Keratinocyte (primary cell): ENCODE measurements at regions not wholly inside any gene's neighbourhood (a gene's known extent, or its start where the extent isn't known, plus 50 kb on each side); places are given as distances from the start of the nearest gene placed in this dataset.
A peak's percentile ranks its signal among the peaks of the same experiment; 100 is the strongest.

Experiments used
- DNase-seq: peaks from one replicate; pipeline ENCODE4 v3.0.0-alpha.2; 2011; ENCODE audit warnings: low read depth, missing footprints, low spot score
- FAIRE-seq: peaks from 2 replicates; lab custom pipeline; 2011; peaks lifted over from hg19 to GRCh38; lab: Jason Lieb, UNC
- H2AFZ ChIP-seq: 2 replicates; pipeline ENCODE4 v1.6.0; 2012; ENCODE audit warnings: low read length, control low read depth, inconsistent platforms; ENCODE audit not compliant: control insufficient read depth
- H3K27ac ChIP-seq: 2 replicates; pipeline ENCODE4 v1.5.1; 2011; ENCODE audit warnings: low read length; ENCODE audit not compliant: control insufficient read depth, insufficient read depth
- H3K27me3 ChIP-seq: 3 replicates; pipeline ENCODE4 v1.6.0; 2011; ENCODE audit warnings: low read length; ENCODE audit not compliant: control insufficient read depth, insufficient read depth; ENCODE audit errors: extremely low read depth
- H3K36me3 ChIP-seq, 2 experiments: 2 replicates in 1 of 2; 3 replicates in 1 of 2; pipeline ENCODE4 v1.5.1; 2011; ENCODE audit warnings: low read length in 2 of 2, mild to moderate bottlenecking in 1 of 2; ENCODE audit not compliant: control insufficient read depth in 2 of 2, insufficient read depth in 2 of 2; ENCODE audit errors: extremely low read depth in 1 of 2
- H3K4me1 ChIP-seq: 3 replicates; pipeline ENCODE4 v1.5.1; 2011; ENCODE audit warnings: low read length; ENCODE audit not compliant: control insufficient read depth, insufficient read depth; ENCODE audit errors: extremely low read depth
- H3K4me2 ChIP-seq: 3 replicates; pipeline ENCODE4 v1.6.0; 2011; ENCODE audit warnings: low read depth, low read length; ENCODE audit not compliant: control insufficient read depth, insufficient read depth; ENCODE audit errors: extremely low read depth
- H3K4me3 ChIP-seq, 3 experiments: fragments of 200-600 bp in 1 of 3; sonication (generic) in 1 of 3; 2 replicates in 2 of 3; 3 replicates in 1 of 3; pipeline ENCODE4 v1.5.1; 2011 to 2016; ENCODE audit warnings: low read length in 3 of 3, mild to moderate bottlenecking in 3 of 3, control low read depth in 2 of 3, inconsistent platforms in 1 of 3, low read depth in 1 of 3, mixed read lengths in 1 of 3, mixed run types in 1 of 3, moderate library complexity in 1 of 3; ENCODE audit not compliant: control insufficient read depth in 2 of 3, insufficient read depth in 2 of 3; ENCODE audit errors: extremely low read depth in 1 of 3
- H3K79me2 ChIP-seq: 2 replicates; pipeline ENCODE4 v1.6.0; 2012; ENCODE audit warnings: low read length; ENCODE audit not compliant: control insufficient read depth, insufficient read depth
- H3K9ac ChIP-seq: 3 replicates; pipeline ENCODE4 v1.6.0; 2011; ENCODE audit warnings: low read length; ENCODE audit not compliant: control insufficient read depth, insufficient read depth; ENCODE audit errors: extremely low read depth
- H3K9me1 ChIP-seq: 3 replicates; pipeline ENCODE4 v1.6.0; 2011; ENCODE audit warnings: low read length; ENCODE audit not compliant: control insufficient read depth, insufficient read depth; ENCODE audit errors: extremely low read depth
- H3K9me3 ChIP-seq: 2 replicates; pipeline ENCODE4 v1.5.1; 2012; ENCODE audit warnings: low read depth, low read length; ENCODE audit not compliant: control insufficient read depth
- H4K20me1 ChIP-seq: 3 replicates; pipeline ENCODE4 v1.6.0; 2011; ENCODE audit warnings: low read length; ENCODE audit not compliant: control insufficient read depth, insufficient read depth; ENCODE audit errors: extremely low read depth
- CTCF ChIP-seq, 3 experiments: IDR thresholded peaks in 1 of 3; conservative IDR thresholded peaks in 1 of 3; optimal IDR thresholded peaks in 1 of 3; 2 replicates in 2 of 3; 3 replicates in 1 of 3; pipeline versions ENCODE3 to v1.5.1; 2011; ENCODE audit warnings: low read length in 3 of 3, mild to moderate bottlenecking in 3 of 3, moderate library complexity in 2 of 3, control low read depth in 1 of 3, inconsistent platforms in 1 of 3; ENCODE audit not compliant: insufficient read depth in 2 of 3; ENCODE audit errors: extremely low read depth in 1 of 3
- EZH2 ChIP-seq: IDR thresholded peaks from one replicate; pipeline ENCODE4 v1.6.1; 2012; ENCODE audit warnings: inconsistent platforms, mild to moderate bottlenecking, low read length, moderate library complexity
- dilution Hi-C: fragments of 300-500 bp; cut with MboI; formaldehyde crosslinking; loops from one replicate; pipeline ENCODE4 v1.7.0; 2020; ENCODE audit warnings: low sequenced_read_pairs; ENCODE audit not compliant: extremely low pct_ligation_motif_present

- Histone ChIP-seq H3K4me3 (no peak overlapping the region), H2AFZ (no peak overlapping the region), H3K9ac (no peak overlapping the region), H3K36me3 (no peaks in the 10 kb centered on the region), H3K4me1 (peaks cover 11% of the 10 kb centered on the region), H4K20me1 (no peaks in the 10 kb centered on the region), H3K4me2 (no peak overlapping the region), H3K27me3 (no peaks in the 10 kb centered on the region), H3K9me3 (no peaks in the 10 kb centered on the region), H3K79me2 (no peaks in the 10 kb centered on the region), H3K27ac (no peak overlapping the region), H3K9me1 (no peaks in the 10 kb centered on the region)
- dilution Hi-C loops, result no loop called here
- TF ChIP-seq EZH2 (no peak), CTCF (optimal IDR thresholded peaks at IDR 0.05 in 1 of 3, IDR thresholded peaks at IDR 0.05 in 1 of 3, conservative IDR thresholded peaks at IDR 0.05 in 1 of 3; ENCODE audit: extremely low read depth in 1 of 3, insufficient read depth in 2 of 3, low read length in 3 of 3) (no peak)
- FAIRE-seq (peak; percentile 66), DNase-seq (no peak)
Measured at GRCh38 chr2:20130821-20131645, 79.6 kb upstream of the LAPTM4A start.

DNA sequence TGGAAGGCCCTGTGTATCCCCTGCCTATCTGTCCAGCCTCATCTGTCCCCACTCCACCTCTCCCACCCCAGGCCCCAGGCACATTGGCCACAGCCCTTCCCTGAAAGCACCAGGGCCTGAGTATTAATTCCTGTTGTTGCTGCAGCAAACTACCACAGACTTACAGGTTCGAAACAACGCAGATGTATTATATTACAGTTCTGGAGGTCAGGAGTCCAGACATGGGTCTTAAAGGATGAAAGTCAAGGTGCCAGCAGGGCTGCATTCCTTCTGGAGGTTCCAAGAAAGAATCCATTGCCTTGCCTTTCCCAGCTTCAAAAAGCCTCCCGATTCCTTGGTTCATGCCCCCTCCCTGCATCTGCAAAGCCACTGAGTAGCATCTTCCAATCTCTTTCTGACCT, 78.7 kb upstream of the LAPTM4A start:
- H3K9me3 ChIP-seq, result no peaks in the 10 kb centered on the region
- no peaks in the 10 kb centered on the region for H3K27me3 ChIP-seq
- H3K4me1 ChIP-seq, result peaks cover 16% of the 10 kb centered on the region
- H3K36me3 ChIP-seq, result no peaks in the 10 kb centered on the region
- H3K27ac ChIP-seq, result no peak overlapping the region
- H2AFZ ChIP-seq, result no peak overlapping the region
- no peak for FAIRE-seq
- H3K79me2 ChIP-seq, result no peaks in the 10 kb centered on the region
- no peak overlapping the region for H3K9ac ChIP-seq
- no peak for DNase-seq
- no peak overlapping the region for H3K4me3 ChIP-seq
- dilution Hi-C loops, result no loop called here
- TF ChIP-seq CTCF (optimal IDR thresholded peaks at IDR 0.05 in 1 of 3, IDR thresholded peaks at IDR 0.05 in 1 of 3, conservative IDR thresholded peaks at IDR 0.05 in 1 of 3; ENCODE audit: extremely low read depth in 1 of 3, insufficient read depth in 2 of 3, low read length in 3 of 3) (no peak), EZH2 (no peak)
- no peaks in the 10 kb centered on the region for H3K9me1 ChIP-seq
- no peaks in the 10 kb centered on the region for H4K20me1 ChIP-seq
- H3K4me2 ChIP-seq, result no peak overlapping the region
